IPS-NIHi11 (cell line): ENCODE measurements at regions not wholly inside any gene's neighbourhood (a gene's known extent, or its start where the extent isn't known, plus 50 kb on each side); places are given as distances from the start of the nearest gene placed in this dataset.
A peak's percentile ranks its signal among the peaks of the same experiment; 100 is the strongest.

Source experiments
- DNase-seq: peaks from one replicate; pipeline ENCODE4 v3.0.0; 2012; ENCODE audit warnings: mixed read lengths, low spot score

DNA sequence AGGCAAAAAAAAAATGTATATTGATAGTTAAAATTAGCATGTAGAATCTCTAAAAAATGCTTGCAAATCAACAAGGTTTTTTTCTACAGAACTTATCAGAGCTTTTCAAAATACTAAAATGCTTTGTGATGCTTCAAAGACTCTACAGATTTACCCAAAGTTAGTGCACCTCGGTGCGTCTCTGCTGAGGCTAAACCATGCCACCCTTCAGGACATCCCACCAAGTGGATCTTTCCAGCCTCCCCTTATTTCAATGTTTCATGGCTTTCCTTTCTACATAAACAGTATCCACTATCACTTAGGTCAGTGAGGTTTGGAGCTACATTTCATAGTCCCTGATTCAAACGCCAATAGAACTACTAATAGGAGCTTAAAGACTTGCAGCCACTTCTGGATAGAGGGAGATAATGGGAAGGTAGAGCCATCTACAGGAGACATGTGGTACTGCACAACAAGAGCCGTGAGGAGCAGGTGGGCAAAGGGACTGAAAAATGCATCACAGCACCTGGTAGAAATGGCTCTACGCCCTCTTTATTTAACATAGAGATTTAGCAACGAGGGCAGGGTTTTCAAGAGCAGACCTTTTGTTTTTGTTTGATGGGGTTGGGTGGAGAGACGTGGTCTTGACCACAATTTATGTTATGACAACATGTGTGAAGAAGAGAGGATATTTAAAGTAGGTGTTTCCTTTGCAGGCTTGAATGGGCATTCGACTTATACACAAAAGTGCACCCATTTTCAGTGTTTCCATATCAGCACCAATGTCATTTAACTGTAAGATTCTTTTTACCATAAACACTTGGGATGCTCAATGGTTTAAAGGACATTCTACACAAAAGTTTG lies 56.1 kb upstream of the SLC35G4 start:
- DNase-seq = peak; percentile 75

DNA sequence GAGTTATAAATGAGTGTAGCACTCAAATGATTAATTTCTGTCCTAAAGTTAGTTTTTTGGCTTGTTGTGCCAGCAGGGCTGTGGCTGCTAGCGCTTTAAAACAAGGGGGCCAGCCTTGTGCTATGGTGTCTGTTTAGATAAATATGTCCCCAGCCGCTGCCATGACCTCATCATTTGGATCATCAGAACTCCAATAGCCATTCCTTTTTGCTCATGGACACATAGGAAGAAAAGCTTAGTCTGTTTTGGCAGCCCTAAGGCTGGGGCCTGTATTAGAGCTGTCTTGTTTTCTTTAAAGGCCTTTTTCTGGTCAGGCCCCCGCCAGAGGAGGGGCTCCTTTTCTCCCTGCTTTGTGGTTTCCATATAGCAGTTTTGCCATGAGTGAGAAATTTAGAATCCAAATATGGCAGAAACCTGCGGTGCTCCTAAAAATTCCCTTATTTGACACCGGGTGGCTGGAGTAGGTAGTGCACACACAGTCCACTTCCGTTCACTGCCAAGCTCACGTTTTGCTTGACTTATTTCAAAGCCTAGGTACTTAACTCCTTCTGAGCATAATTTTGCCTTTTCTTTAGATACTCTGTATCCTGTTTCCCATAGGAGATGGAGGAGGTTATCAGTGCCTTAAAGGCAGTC lies 60.4 kb upstream of the SLC35G4 start:
- no peak for DNase-seq

- DNase-seq = no peak
Measured at GRCh38 chr18:11548396-11548795, 61.0 kb upstream of the SLC35G4 start.

- DNase-seq = no peak
Measured at GRCh38 chr18:11544060-11544633, 65.2 kb upstream of the SLC35G4 start.

- no peak for DNase-seq
Measured at GRCh38 chr18:11541179-11541578, 68.2 kb upstream of the SLC35G4 start.

DNA sequence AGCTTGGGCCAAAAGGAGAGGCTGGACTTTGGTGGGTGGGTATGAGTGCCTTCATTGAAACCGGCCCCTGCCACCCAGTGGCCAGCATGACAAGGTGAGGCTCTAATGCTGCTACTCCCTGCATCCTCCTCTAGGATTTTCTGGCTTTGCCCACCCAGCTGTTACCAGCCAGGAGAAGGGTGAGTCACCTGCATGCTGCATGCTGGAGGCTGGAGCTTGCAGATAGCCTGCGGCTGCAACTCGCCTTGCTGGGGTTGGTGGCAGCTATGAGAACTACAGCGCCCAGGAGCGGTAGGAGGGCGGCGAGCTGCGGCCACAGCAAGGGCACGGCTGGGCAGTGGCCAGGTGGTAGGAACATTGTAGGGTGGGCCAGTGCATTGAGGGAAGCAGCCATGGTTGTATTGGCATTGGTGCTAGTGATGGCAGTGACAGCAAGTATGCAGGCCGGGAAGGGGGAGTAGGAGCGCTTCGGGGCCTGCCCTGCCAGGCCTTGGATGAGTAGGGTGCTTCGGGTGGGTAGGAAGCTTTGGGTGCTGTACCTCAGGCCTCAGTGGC lies 75.4 kb upstream of the SLC35G4 start:
- DNase-seq = no peak

- no peak for DNase-seq
Measured at GRCh38 chr18:11533513-11533890, 75.9 kb upstream of the SLC35G4 start.

DNA sequence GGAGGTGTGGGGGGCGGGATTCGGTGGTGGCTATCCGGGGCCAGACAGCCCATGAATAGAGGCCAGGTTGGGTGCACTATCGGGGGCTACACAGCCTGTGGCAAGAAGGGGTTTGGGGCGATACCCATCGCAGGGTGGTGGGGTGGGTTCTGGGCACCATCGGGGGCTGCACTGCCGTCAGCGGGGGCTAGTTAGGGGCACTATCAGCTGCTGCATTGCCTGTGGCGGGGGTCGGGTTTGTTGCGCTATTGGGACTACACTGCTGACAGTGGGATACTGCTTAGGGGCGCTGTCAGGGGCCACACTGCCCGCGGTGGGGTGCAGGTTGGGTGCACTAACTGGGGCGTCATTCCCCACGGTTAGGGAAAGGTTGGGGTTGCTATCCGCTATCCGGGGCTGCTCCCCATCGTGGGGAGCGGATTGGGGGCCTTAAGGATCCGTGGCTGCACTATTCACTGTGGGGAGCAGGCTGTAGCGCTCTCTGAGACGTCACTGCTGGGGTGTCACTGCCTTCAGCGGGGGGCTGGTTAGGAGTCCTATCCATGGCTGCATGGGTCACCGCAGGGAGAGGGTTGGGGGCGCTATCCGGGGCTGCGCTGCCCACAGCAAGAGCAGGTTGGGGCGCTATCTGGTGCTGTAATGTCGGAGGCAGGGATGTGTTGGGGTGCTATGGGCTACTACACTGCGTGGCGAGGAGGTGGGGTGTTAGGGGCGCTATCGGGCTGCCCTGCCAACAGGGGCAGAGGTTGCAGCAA lies 76.5 kb upstream of the SLC35G4 start:
- no peak for DNase-seq

- no peak for DNase-seq
Measured at GRCh38 chr18:11529081-11529480, 80.3 kb upstream of the SLC35G4 start.

DNA sequence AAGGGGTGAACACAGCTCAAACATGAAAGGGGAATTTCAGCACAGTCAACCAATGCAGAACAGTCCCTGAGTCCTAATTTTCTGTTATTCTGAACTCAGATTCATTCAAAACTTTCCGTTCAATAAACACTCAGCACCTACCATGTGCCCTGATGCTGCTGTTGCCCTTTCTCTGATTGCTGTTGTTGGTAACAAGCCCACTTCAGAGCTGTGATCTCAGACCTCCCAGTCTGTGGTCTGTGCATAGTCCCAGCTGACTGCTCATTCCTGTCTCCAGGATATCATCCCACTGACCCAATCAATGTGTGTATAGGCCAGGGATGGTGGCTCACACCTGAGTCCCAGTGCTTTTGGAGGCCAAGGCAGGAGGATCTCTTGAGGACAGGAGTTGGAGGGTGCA lies 82.7 kb upstream of the SLC35G4 start:
- no peak for DNase-seq

GRCh38 chr18:11523804-11524203 lies 85.6 kb upstream of the SLC35G4 start:
- no peak for DNase-seq

DNA sequence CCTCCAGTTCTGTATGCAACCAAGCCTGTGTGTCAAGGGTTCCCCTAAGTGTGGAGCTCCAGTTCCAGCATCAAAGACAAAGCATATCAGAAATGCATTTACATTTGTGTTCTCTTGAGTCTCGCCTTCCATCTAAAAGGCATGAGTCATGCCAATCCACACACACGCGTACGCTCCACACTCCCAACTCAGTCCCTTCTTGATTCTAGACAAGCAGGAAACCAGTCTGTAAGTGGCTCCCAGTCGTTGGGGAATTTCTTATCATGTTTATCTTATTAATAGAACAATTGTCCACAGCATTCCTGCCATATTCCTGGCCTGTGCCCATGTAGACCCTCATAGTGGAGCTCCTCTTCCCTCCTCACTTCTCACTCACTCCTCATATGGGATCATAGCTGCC lies 86.4 kb upstream of the SLC35G4 start:
- no peak for DNase-seq

- no peak for DNase-seq
Measured at GRCh38 chr18:11521853-11522252, 87.5 kb upstream of the SLC35G4 start.

DNA sequence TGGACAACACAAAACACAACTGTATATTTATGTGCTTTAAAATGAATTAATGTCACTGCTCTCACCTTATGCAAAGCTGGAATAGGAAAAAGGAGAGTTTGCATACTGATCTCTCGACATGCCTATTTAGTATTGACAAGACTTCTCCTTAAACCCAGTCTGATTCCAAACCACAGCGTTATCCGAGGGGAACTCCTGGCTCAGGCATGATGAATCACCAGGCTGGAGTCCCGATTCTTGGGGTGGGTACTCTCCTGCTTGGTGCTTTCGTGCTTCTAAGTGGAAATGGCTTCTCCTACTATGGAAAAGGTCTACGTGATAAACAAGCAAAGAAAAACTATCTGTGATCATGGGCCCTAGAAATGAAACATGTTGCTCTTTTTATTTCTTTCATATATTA lies 88.9 kb upstream of the SLC35G4 start:
- DNase-seq = no peak

DNA sequence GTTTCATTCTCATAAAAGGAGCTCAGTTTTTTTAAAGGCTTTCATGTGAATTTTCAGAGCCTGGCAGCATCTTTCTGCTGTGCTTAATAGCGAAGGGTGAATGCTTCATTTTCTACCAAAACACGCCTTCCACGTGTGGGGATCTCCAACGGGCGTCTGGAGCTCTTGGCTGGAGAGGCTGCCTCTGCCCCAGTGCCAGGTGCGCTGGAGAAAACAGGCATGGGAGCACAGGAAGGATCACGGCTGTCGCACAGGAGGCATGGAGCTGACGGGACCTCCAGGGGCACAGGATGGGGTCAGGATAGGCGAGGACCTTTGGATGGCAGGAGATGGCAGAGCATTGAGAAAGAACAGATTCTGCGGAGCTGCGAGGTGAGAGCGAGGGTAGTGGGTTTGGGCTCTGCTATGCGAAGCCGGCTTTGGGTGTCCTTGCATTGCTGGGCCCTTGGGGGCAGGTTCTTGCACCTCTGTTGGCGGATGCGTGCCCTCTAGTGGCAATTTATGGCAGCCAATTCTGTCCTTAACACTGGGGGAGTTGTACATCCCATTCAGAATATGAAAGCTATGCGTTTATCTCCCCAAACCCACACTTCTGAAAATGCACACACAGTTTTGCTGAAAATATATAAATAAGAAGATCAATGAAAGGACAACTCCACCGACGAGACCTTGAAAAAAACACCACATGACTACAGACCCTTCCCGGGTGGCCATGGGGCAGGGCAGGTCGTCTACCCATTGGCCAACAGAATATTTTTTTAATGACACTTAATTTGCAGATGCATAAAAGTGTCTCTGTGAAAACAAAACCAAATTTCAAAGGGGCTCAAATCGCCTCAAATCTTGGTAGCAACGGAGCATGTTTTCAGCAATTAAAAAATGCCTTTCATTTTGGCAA lies 90.4 kb upstream of the SLC35G4 start:
- DNase-seq = peak; percentile 87

DNA sequence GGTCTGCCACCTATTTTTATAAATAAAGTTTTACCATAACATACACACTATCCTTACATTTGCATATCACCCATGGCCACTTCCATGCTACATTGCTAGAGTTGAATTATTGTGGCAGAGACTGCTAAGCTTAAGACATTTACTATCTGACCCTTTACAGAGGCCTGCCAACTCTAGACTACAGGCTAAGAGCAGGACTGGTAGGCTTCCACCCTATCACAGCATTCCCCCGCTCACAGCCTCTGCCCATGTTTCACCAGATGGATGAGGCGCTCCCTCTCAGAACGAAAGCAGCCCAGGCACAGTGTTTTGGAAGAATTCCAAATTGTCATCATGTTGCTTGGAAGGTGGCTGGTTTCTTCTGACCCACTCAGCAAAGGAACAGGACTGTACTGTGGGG lies 91.7 kb upstream of the SLC35G4 start:
- DNase-seq = no peak

GRCh38 chr18:11516751-11517503 lies 92.5 kb upstream of the SLC35G4 start:
- no peak for DNase-seq

GRCh38 chr18:11514267-11514666 lies 95.1 kb upstream of the SLC35G4 start:
- no peak for DNase-seq

DNA sequence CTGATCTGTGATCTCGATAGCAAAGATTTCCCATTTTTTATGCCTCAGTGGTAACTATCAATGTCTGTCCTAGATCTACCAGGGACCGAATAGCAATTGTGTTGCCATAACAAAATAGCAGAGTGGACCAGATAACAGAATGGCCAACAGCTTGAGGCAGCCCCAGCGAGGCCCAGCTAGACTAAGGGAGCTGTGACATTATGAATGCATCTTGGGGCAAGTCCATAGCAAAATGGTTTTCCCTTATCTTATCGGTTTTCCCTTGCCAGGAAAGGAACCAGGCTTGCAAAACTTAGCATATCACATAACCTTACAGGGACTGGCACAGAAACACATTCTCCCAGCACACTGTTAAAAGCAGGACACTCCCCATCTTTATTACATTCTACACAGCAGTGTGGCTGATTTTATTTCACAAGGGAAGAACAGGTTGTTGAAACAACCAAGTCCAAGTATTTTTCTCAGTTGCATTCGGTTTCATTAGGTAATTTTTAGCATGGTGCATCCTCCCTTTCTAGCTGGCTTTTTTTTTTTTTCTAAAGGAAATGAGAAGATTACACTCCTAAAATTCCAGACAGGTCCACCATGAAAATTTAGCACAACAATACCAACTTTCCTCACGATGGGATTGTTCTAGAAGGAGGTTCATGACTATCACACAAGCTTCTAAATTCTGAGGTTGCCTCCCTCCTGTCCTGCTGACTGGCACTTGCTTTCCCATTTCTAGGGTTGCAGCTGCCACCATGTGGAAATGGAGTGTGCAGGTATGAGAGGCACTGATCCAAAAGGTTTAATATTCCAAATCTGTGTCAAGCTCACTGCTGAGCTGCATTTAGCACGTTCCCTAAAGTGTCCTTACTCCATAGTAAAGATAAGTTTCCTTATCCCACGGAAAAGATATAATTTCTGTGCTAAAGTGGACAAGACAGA lies 97.0 kb upstream of the SLC35G4 start:
- DNase-seq = no peak
